Right lobe of liver (tissue), 6 donors: ENCODE measurements at regions not wholly inside any gene's neighbourhood (a gene's known extent, or its start where the extent isn't known, plus 50 kb on each side); places are given as distances from the start of the nearest gene placed in this dataset.

Experiments
- ATAC-seq, 4 donors: fragments of 200-7000 bp; cut with Tn5 transposase; one replicate each; pipeline ENCODE4 v1.9.1; 2020; ENCODE audit warnings: mild to moderate bottlenecking in 4 of 4, moderate library complexity in 4 of 4
- DNase-seq, 3 donors: peaks; one replicate each; pipeline ENCODE4 v3.0.0-alpha.2; 2020
- H3K27ac ChIP-seq, 3 donors: fragments of 200-600 bp; one replicate each; pipeline ENCODE4 v1.8.0; 2022
- H3K27me3 ChIP-seq, 2 donors: fragments of 200-600 bp; one replicate each; pipeline ENCODE4 v1.8.0; 2022
- H3K36me3 ChIP-seq, 4 donors: fragments of 200-600 bp; sonication (generic) in 1 of 4; one replicate each; pipeline versions ENCODE4 v1.5.1 to v1.8.0; 2017 to 2022; ENCODE audit warnings: control low read depth in 1 of 4
- H3K4me1 ChIP-seq, 4 donors: fragments of 200-600 bp; sonication (generic) in 1 of 4; one replicate each; pipeline versions ENCODE4 v1.5.1 to v1.8.0; 2017 to 2022; ENCODE audit warnings: control low read depth in 1 of 4
- H3K4me3 ChIP-seq, 3 donors: fragments of 200-600 bp; one replicate each; pipeline ENCODE4 v1.8.0; 2022
- H3K9me3 ChIP-seq, 4 donors: fragments of 200-600 bp; sonication (generic) in 1 of 4; one replicate each; pipeline versions ENCODE4 v1.5.1 to v1.8.0; 2017 to 2022; ENCODE audit warnings: control low read depth in 1 of 4
- POLR2A ChIP-seq: fragments of 450-650 bp; IDR thresholded peaks from one replicate; pipeline ENCODE4 v1.6.1; 2017; ENCODE audit warnings: antibody characterized with exemption, mild to moderate bottlenecking
- WGBS: methylation state at CpG from one replicate; pipeline ENCODE4 v1.1.6; 2018; ENCODE audit warnings: low coverage, low lambda C conversion rate; ENCODE audit not compliant: insufficient coverage; ENCODE audit errors: missing lambda C conversion rate; 5-methylcytosine and 5-hydroxymethylcytosine counted together
- intact Hi-C, 2 donors: fragments of 100-400 bp; cut with DNase I; formaldehyde crosslinking; loops; one replicate each; pipeline versions ENCODE4 v1.11.2 to v1.14.1; 2022
- TF ChIP-seq, protein P1 (sequence below), 4 donors: fragments of 200-600 bp in 3 of 4; fragments of 450-650 bp in 1 of 4; IDR thresholded peaks; one replicate each; pipeline versions ENCODE4 v1.5.1 to v1.8.0; 2016 to 2022; ENCODE audit warnings: antibody characterized with exemption in 4 of 4, mild to moderate bottlenecking in 2 of 4
- donor health status: DM: no; HTN: yes; CAD: no.
- donor health status: DM: no; HTN: no; CAD: no.
- donor health status: DM: no; HTN: no; CAD: no.
- donor health status: DM: no; HTN: yes; CAD: no.
- donor health status: DM: no; HTN: yes; CAD: no.

DNA sequence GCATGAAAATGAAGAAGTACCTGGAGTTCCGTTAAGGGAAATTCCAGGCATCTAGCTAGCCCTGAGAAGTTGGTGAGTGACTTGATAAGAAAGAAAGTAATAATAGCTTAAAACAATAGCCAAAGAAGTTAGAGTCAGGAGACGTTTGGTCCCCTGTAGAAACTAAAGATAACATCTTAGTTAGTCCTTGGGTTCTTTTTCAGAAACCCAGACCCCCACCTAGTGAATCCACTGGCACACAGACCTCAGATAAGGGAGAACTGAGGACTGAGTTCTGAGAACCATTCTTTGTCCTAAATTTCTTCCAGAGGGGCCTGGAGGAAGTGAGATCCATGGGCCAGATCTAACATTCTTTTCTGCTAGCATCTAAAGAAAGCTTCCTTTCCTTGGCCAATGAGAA, 335.4 kb downstream of the SLC4A3 start:
- intact Hi-C loops = no loop called here
- ATAC-seq = no peak
- TF ChIP-seq, protein P1, sequence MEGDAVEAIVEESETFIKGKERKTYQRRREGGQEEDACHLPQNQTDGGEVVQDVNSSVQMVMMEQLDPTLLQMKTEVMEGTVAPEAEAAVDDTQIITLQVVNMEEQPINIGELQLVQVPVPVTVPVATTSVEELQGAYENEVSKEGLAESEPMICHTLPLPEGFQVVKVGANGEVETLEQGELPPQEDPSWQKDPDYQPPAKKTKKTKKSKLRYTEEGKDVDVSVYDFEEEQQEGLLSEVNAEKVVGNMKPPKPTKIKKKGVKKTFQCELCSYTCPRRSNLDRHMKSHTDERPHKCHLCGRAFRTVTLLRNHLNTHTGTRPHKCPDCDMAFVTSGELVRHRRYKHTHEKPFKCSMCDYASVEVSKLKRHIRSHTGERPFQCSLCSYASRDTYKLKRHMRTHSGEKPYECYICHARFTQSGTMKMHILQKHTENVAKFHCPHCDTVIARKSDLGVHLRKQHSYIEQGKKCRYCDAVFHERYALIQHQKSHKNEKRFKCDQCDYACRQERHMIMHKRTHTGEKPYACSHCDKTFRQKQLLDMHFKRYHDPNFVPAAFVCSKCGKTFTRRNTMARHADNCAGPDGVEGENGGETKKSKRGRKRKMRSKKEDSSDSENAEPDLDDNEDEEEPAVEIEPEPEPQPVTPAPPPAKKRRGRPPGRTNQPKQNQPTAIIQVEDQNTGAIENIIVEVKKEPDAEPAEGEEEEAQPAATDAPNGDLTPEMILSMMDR (IDR thresholded peaks at IDR 0.05) = no peak
- no peak for TF ChIP-seq POLR2A

DNA sequence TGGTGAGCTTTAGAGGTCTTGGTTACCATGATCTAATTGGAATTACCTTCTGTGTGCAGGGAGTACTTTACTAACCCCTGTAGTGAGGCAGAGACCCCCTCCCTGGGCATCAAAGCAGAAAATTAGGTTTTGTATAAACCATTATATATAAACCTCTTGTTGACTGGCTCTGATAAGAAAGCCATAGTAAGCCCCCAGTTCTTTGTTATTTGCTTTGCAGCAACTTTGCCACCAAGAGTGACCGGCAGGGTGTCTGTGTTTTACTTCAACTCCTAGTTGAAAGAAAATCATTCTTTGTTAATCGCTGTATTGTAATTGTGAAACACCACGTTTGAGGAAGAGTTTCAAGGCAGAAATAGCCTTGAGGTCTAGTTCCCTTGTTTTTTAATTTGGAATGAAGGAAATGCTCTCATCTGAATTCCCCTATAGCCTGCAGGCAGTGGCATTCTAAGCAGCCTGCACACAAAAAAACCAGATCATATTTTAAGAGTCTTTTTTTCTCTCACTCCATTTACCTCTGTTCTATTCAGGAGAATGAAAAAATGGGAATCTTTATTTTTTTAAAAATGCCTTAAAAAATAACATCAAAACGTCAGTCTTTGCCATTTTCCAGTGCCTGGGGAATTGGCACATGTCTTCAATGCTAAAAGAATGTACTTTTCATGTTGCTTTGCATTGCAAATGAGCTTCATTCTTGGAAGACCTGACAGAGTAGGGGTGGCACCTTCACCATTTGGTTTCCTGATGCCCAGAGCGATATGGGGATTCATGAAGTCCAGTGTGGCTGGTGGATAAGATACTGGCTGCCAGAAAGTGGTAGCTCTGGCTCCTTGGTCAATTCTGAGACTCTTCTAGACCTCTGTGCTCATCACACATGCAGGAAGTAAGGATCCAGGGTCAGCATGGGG, 338.1 kb downstream of the SLC4A3 start:
- Histone ChIP-seq H3K27ac (no peak overlapping the region), H3K4me1 (no peaks in the 10 kb centered on the region), H3K4me3 (no peak overlapping the region), H3K9me3 (no peaks in the 10 kb centered on the region), H3K27me3 (no peaks in the 10 kb centered on the region), H3K36me3 (no peaks in the 10 kb centered on the region)
- WGBS = 17% methylated on average over 5 of the region's 5 CpGs
- intact Hi-C loops = no loop called here
- TF ChIP-seq, protein P1 (IDR thresholded peaks at IDR 0.05) = no peak
- no peak for TF ChIP-seq POLR2A
- DNase-seq = no peak
- no peak for ATAC-seq

More for the DNA sequence above, 335.4 kb downstream of the SLC4A3 start:
- Histone ChIP-seq H3K36me3 (no peaks in the 10 kb centered on the region), H3K4me1 (no peaks in the 10 kb centered on the region), H3K4me3 (no peak overlapping the region), H3K27me3 (no peaks in the 10 kb centered on the region), H3K9me3 (no peaks in the 10 kb centered on the region), H3K27ac (no peak overlapping the region)
- 29% methylated on average over 2 of the region's 2 CpGs for WGBS
- no peak for DNase-seq

DNA sequence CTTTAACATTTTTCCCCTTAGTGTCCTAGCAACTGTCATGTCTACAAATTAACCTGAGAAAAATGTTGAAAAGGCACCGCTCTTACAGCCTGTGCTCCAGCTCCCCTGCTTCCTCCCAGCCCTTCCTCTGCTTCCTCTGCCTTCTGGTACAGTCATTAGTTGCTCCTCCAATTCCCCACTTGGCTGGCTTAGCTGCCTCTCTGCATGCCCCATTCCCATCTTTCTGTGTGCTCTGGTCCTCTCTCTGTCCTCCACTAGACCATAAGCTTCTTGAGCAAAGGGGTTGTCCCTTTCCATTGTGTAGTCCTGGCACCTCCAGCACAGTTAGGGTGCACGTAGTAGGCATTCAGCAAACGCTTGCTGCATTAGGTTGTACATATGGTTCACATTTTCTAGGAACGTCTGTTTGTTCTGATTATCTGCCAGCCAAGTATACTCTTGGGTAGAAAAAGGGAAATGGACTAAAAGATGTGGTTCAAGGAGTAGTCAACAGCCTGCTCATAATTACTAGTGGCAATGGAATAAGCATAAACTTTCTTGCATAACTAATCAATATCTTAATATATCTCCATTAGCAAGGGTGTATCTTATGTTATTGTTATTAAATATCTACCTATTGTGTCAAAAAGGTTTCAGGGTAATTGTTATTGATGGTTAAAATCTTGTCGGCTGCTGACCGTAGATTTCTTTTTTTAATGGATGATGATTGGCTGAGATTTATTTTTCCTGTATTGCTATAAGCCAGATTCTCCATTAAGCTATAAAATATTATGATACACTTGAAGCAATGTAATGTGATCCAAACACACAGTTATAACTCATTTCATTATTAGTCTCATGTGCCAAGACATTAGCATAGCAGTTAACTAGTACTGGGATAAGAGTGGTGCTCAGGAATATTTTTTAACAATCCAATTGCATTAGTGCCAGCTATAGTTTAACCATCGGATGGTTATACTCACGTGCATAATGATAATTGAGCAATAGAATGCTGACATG, 340.1 kb downstream of the SLC4A3 start:
- 51% methylated on average over 8 of the region's 8 CpGs for WGBS
- DNase-seq (no peak), ATAC-seq (no peak)
- Histone ChIP-seq H3K27ac (no peak overlapping the region), H3K27me3 (no peaks in the 10 kb centered on the region), H3K36me3 (no peaks in the 10 kb centered on the region), H3K4me1 (no peaks in the 10 kb centered on the region), H3K4me3 (no peak overlapping the region), H3K9me3 (no peaks in the 10 kb centered on the region)
- TF ChIP-seq, protein P1 (IDR thresholded peaks at IDR 0.05) = no peak
- TF ChIP-seq POLR2A = no peak
- intact Hi-C loops = no loop called here

DNA sequence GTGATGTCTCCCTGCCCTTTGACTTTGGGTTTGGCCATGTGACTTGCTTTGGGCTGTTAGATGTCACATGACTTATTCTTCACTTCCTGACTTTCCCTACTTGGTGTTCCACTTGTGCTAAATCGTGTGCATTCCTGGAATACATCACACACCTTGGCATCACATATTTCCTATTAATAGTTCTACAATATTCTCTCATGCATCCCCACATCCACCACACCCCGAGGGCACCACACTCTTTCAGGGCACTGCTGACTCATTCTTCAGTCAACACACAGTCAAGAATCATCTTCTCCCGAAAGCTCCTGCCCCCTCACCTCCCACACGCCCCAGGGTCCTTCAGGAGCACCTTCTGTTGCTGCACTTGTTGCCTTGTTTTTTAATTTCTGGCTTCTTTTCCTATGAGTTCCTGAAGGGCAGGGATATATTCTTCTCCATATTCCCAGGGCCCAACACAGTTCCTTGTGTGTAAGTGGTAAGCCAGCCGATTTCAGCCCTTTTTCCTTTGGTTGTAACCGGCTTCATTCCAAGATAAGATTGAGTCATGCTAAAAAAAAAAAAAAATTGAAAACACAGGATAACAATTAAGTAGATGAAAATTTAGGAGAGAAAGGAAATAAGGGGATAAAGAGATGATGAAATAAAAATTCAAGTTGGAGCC, 341.4 kb downstream of the SLC4A3 start:
- WGBS = 33% methylated on average over 6 of the region's 6 CpGs
- no peak for ATAC-seq
- intact Hi-C loops = no loop called here

More for the DNA sequence above, 341.4 kb downstream of the SLC4A3 start:
- no peak for TF ChIP-seq POLR2A
- TF ChIP-seq, protein P1 (IDR thresholded peaks at IDR 0.05) = no peak
- Histone ChIP-seq H3K36me3 (no peaks in the 10 kb centered on the region), H3K27ac (no peak overlapping the region), H3K9me3 (no peaks in the 10 kb centered on the region), H3K4me3 (no peak overlapping the region), H3K27me3 (no peaks in the 10 kb centered on the region), H3K4me1 (no peaks in the 10 kb centered on the region)
- no peak for DNase-seq
